Fibroblast of upper back skin (primary cell): ENCODE measurements at regions not wholly inside any gene's neighbourhood (a gene's known extent, or its start where the extent isn't known, plus 50 kb on each side); places are given as distances from the start of the nearest gene placed in this dataset.

Source experiments
- DNase-seq: peaks from one replicate; pipeline ENCODE4 v3.0.0-alpha.2; 2013

GRCh38 chr7:41792120-41792519 is 89.2 kb upstream of the INHBA start:
- DNase-seq: no peak

- DNase-seq: no peak
Measured at GRCh38 chr7:41788556-41788955, 85.7 kb upstream of the INHBA start.

- no peak for DNase-seq
Measured at GRCh38 chr7:41787651-41788350, 84.9 kb upstream of the INHBA start.

GRCh38 chr7:41786944-41787343 is 84.1 kb upstream of the INHBA start:
- no peak for DNase-seq

- DNase-seq: no peak
Measured at GRCh38 chr7:41786404-41786803, 83.5 kb upstream of the INHBA start.

- DNase-seq: no peak
Measured at GRCh38 chr7:41785840-41786239, 83.0 kb upstream of the INHBA start.

- no peak for DNase-seq
Measured at GRCh38 chr7:41785265-41785664, 82.4 kb upstream of the INHBA start.

- no peak for DNase-seq
Measured at GRCh38 chr7:41779918-41780317, 77.0 kb upstream of the INHBA start.

- no peak for DNase-seq
Measured at GRCh38 chr7:41777894-41778596, 75.2 kb upstream of the INHBA start.

- DNase-seq: no peak
Measured at GRCh38 chr7:41774966-41775365, 72.1 kb upstream of the INHBA start.

- no peak for DNase-seq
Measured at GRCh38 chr7:41773756-41774155, 70.9 kb upstream of the INHBA start.

GRCh38 chr7:41771717-41772116 is 68.8 kb upstream of the INHBA start:
- DNase-seq: no peak

- no peak for DNase-seq
Measured at GRCh38 chr7:41769162-41769561, 66.3 kb upstream of the INHBA start.

GRCh38 chr7:41763626-41764025 is 60.7 kb upstream of the INHBA start:
- peak; percentile 31 for DNase-seq

GRCh38 chr7:41762641-41763040 is 59.8 kb upstream of the INHBA start:
- no peak for DNase-seq

GRCh38 chr7:41760293-41760692 is 57.4 kb upstream of the INHBA start:
- DNase-seq: peak; percentile 8

- DNase-seq: peak; percentile 13
Measured at GRCh38 chr7:41758321-41758720, 55.4 kb upstream of the INHBA start.

GRCh38 chr7:41756650-41757182 is 53.8 kb upstream of the INHBA start:
- no peak for DNase-seq

- DNase-seq: no peak
Measured at GRCh38 chr7:41755096-41755495, 52.2 kb upstream of the INHBA start.

- DNase-seq: no peak
Measured at GRCh38 chr7:41754046-41754445, 51.2 kb upstream of the INHBA start.
